Fibroblast of villous mesenchyme (primary cell): ENCODE measurements at regions not wholly inside any gene's neighbourhood (a gene's known extent, or its start where the extent isn't known, plus 50 kb on each side); places are given as distances from the start of the nearest gene placed in this dataset.

Experiments used
- DNase-seq: peaks from one replicate; pipeline ENCODE4 v3.0.0-alpha.2; 2010; ENCODE audit warnings: low read depth
- H3K4me3 ChIP-seq: 2 replicates; pipeline ENCODE4 v1.5.1; 2011; ENCODE audit warnings: low read depth, mild to moderate bottlenecking, low read length
- CTCF ChIP-seq: IDR thresholded peaks from 2 replicates; pipeline ENCODE4 v1.5.1; 2012; ENCODE audit warnings: low read depth, mild to moderate bottlenecking, low read length; ENCODE audit not compliant: insufficient read depth

- DNase-seq: no peak
- TF ChIP-seq CTCF: no peak
- H3K4me3 ChIP-seq: no peak overlapping the region
These were observed 268.2 kb upstream of the NR5A2 start for GRCh38 chr1:199759268-199759730.

GRCh38 chr1:199762572-199762971 is 264.9 kb upstream of the NR5A2 start:
- DNase-seq: no peak
- TF ChIP-seq CTCF: no peak
- no peak overlapping the region for H3K4me3 ChIP-seq

- no peak for TF ChIP-seq CTCF
- DNase-seq: no peak
- no peak overlapping the region for H3K4me3 ChIP-seq
These were observed 261.2 kb upstream of the NR5A2 start for GRCh38 chr1:199766218-199766792.

- no peak for DNase-seq
- no peak for TF ChIP-seq CTCF
- H3K4me3 ChIP-seq: no peak overlapping the region
These were observed 259.8 kb upstream of the NR5A2 start for GRCh38 chr1:199767700-199768099.

- no peak overlapping the region for H3K4me3 ChIP-seq
- TF ChIP-seq CTCF: no peak
- no peak for DNase-seq
These were observed 252.9 kb upstream of the NR5A2 start for GRCh38 chr1:199774433-199775089.

- no peak for TF ChIP-seq CTCF
- H3K4me3 ChIP-seq: no peak overlapping the region
- DNase-seq: no peak
These were observed 250.6 kb upstream of the NR5A2 start for GRCh38 chr1:199776768-199777497.
